Fibroblast of lung (primary cell): ENCODE measurements at regions not wholly inside any gene's neighbourhood (a gene's known extent, or its start where the extent isn't known, plus 50 kb on each side); places are given as distances from the start of the nearest gene placed in this dataset.

ENCODE experiments used
- DNase-seq, 2 donors: peaks; one replicate each; pipeline versions ENCODE4 v3.0.0 to v3.0.0-alpha.2; 2010; ENCODE audit warnings: low read depth in 2 of 2
- H2AFZ ChIP-seq: 2 replicates; pipeline ENCODE4 v1.5.1; 2012; ENCODE audit warnings: low read length, control low read depth, inconsistent platforms
- H3K27ac ChIP-seq: 2 replicates; pipeline ENCODE4 v1.5.1; 2011; ENCODE audit warnings: low read length, control low read depth; ENCODE audit not compliant: insufficient read depth
- H3K27me3 ChIP-seq: 2 replicates; pipeline ENCODE4 v1.5.1; 2011; ENCODE audit warnings: mild to moderate bottlenecking, low read length; ENCODE audit not compliant: control insufficient read depth, insufficient read depth
- H3K36me3 ChIP-seq: 2 replicates; pipeline ENCODE4 v1.5.1; 2011; ENCODE audit warnings: low read length; ENCODE audit not compliant: control insufficient read depth, insufficient read depth
- H3K4me1 ChIP-seq: 2 replicates; pipeline ENCODE4 v1.5.1; 2011; ENCODE audit warnings: low read length; ENCODE audit not compliant: control insufficient read depth, insufficient read depth; ENCODE audit errors: extremely low read depth
- H3K4me2 ChIP-seq: 2 replicates; pipeline ENCODE4 v1.5.1; 2011; ENCODE audit warnings: low read length, control low read depth; ENCODE audit not compliant: insufficient read depth; ENCODE audit errors: extremely low read depth
- H3K4me3 ChIP-seq, 4 experiments: fragments of 200-600 bp in 1 of 4; sonication (generic) in 1 of 4; replicated peaks in 1 of 4; 2 replicates each; pipeline ENCODE4 v1.5.1; 2011 to 2016; ENCODE audit warnings: low read length in 4 of 4, low read depth in 3 of 4, mild to moderate bottlenecking in 3 of 4, control low read depth in 2 of 4, inconsistent platforms in 1 of 4, mixed read lengths in 1 of 4; ENCODE audit not compliant: insufficient read depth in 1 of 4; ENCODE audit errors: control extremely low read depth in 1 of 4
- H3K79me2 ChIP-seq: 2 replicates; pipeline ENCODE4 v1.5.1; 2012; ENCODE audit warnings: mild to moderate bottlenecking, low read length, inconsistent platforms; ENCODE audit not compliant: control insufficient read depth, insufficient read depth
- H3K9ac ChIP-seq: 2 replicates; pipeline ENCODE4 v1.5.1; 2011; ENCODE audit warnings: mild to moderate bottlenecking, low read length, control low read depth; ENCODE audit not compliant: insufficient read depth
- H3K9me3 ChIP-seq: 2 replicates; pipeline ENCODE4 v1.5.1; 2012; ENCODE audit warnings: low read depth, low read length; ENCODE audit not compliant: control insufficient read depth, insufficient read depth
- H4K20me1 ChIP-seq: 2 replicates; pipeline ENCODE4 v1.5.1; 2011; ENCODE audit warnings: low read length; ENCODE audit not compliant: control insufficient read depth, insufficient read depth; ENCODE audit errors: extremely low read depth
- EZH2 ChIP-seq: IDR thresholded peaks from 2 replicates; pipeline ENCODE4 v1.5.1; 2012; ENCODE audit warnings: low read length, control low read depth, mild to moderate bottlenecking; ENCODE audit errors: missing control alignments
- TF ChIP-seq, protein P1 (sequence below), 2 donors: IDR thresholded peaks in 1 of 2; conservative IDR thresholded peaks in 1 of 2; 1 replicate in 1 of 2; 2 replicates in 1 of 2; pipeline ENCODE4 v1.5.1; 2011 to 2012; ENCODE audit warnings: low read length in 2 of 2, control low read depth in 1 of 2, inconsistent platforms in 1 of 2, low read depth in 1 of 2, mild to moderate bottlenecking in 1 of 2

DNA sequence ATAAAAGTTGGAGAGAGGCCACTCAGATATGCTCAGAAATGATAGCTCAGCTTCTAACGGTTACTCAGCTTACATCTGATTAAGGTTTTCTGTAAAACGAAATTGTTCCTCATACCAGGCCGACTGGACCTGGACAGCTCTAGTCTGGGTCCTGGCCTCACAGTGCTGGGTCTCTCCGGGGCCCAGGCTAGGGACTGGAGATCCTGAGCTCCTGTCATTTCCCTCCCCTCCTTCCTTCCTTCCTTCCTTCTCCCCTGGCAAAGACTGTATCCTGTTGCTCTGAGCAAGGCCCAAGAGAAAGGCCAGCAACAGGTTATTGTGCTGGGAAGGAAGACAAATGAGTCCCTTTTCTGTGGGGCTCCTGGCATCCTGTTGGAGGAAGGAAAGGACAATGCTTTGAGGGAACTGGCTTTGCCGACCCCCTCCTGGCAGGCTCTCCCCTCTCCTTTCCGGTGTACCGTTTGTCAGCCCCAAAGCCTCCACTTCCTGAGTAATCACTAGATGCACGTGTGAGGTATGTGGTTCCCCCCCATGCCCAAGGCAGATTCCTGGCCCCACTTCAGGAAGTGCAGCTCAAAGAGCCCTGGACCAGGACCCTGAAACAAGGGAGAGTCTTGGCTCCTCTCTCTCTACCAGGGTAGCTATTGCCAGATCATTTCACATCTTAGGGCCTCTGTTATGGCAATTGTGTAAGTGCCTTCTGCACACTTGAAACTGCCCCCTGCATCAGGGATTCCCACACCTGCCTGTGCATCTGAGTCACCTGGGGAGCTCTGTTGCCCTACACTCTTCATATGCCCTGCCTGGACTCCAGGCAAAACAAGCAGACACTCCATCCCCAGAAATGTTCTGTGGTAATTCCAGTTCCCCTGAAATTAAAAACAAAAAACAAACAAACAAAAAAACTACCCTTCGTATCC is 212.7 kb upstream of the FGGY start:
- no peak for TF ChIP-seq EZH2
- TF ChIP-seq, protein P1, sequence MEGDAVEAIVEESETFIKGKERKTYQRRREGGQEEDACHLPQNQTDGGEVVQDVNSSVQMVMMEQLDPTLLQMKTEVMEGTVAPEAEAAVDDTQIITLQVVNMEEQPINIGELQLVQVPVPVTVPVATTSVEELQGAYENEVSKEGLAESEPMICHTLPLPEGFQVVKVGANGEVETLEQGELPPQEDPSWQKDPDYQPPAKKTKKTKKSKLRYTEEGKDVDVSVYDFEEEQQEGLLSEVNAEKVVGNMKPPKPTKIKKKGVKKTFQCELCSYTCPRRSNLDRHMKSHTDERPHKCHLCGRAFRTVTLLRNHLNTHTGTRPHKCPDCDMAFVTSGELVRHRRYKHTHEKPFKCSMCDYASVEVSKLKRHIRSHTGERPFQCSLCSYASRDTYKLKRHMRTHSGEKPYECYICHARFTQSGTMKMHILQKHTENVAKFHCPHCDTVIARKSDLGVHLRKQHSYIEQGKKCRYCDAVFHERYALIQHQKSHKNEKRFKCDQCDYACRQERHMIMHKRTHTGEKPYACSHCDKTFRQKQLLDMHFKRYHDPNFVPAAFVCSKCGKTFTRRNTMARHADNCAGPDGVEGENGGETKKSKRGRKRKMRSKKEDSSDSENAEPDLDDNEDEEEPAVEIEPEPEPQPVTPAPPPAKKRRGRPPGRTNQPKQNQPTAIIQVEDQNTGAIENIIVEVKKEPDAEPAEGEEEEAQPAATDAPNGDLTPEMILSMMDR (conservative IDR thresholded peaks at IDR 0.05 in 1 of 2, IDR thresholded peaks at IDR 0.05 in 1 of 2; ENCODE audit: low read depth in 1 of 2, low read length in 2 of 2): no peak
- Histone ChIP-seq H3K4me2 (no peak overlapping the region), H3K9ac (no peak overlapping the region), H3K79me2 (no peaks in the 10 kb centered on the region), H2AFZ (peak overlapping the region; percentile 73), H3K27me3 (no peaks in the 10 kb centered on the region), H3K27ac (no peak overlapping the region), H3K4me3 (no peak overlapping the region), H4K20me1 (no peaks in the 10 kb centered on the region), H3K9me3 (no peaks in the 10 kb centered on the region), H3K4me1 (peaks cover 4% of the 10 kb centered on the region), H3K36me3 (no peaks in the 10 kb centered on the region)
- peak in 1 of 2 donors; percentile 70 for DNase-seq

DNA sequence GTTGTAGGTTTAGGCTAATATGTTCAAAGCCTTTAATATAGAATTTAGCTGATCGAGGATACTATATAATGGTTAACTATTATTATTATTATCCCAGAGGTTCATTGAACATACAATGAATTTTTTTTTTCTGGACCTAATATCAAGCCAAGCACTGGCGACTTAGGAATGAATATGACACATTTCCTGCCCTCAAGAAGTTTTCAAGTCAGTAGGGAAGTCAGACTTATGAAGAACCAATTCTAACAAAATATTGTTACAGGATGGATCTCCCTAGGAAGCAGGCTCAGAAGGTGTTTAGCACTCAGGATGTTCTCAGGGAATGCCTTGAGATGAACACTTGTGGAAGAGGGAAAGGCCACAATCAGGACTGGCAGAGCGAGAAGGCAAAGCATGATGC is 211.8 kb upstream of the FGGY start:
- TF ChIP-seq EZH2: no peak
- TF ChIP-seq, protein P1 (conservative IDR thresholded peaks at IDR 0.05 in 1 of 2, IDR thresholded peaks at IDR 0.05 in 1 of 2; ENCODE audit: low read depth in 1 of 2, low read length in 2 of 2): no peak
- no peaks in the 10 kb centered on the region for H3K79me2 ChIP-seq
- H3K36me3 ChIP-seq: no peaks in the 10 kb centered on the region
- H3K9ac ChIP-seq: no peak overlapping the region
- H2AFZ ChIP-seq: no peak overlapping the region
- H3K4me2 ChIP-seq: no peak overlapping the region
- H3K4me1 ChIP-seq: no peaks in the 10 kb centered on the region
- no peaks in the 10 kb centered on the region for H4K20me1 ChIP-seq
- no peaks in the 10 kb centered on the region for H3K27me3 ChIP-seq
- no peaks in the 10 kb centered on the region for H3K9me3 ChIP-seq
- no peak overlapping the region for H3K27ac ChIP-seq
- no peak overlapping the region for H3K4me3 ChIP-seq
- no peak for DNase-seq

DNA sequence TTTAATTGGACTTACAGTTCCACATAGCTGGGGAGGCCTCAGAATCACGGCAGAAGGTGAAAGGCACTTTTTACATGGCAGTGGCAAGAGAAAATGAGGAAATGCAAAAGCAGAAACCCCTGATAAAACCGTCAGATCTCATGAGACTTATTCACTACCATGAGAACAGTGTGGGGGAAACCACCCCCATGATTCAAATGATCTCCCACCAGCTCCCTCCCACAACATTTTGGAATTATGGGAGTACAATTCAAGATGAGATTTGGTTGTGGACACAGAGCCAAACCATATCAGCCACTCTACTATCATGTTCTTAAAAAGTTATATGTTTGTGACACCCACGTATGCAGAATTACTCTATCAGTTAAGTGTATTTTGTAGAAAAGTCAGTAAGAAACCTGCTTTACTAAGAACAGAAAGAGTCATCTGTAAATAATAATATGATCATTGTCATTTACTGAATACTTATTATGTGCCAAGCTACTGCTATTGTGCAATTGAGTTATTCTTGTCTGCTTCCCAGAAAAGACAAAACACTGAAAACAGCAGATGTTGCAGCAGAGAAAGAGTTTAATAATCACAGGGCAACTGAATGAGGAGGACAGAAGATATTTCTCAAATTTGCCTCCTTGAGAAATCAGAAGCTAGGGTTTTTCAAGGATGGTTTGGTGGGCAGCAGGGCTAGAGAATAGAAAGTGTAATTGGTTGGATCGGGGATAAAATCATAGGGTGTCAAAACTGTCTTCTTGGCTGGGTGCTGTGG is 207.7 kb upstream of the FGGY start:
- peak in 1 of 2 donors; percentile 37 for DNase-seq
- Histone ChIP-seq H3K27ac (no peak overlapping the region), H3K27me3 (no peaks in the 10 kb centered on the region), H4K20me1 (no peaks in the 10 kb centered on the region), H3K9me3 (no peaks in the 10 kb centered on the region), H3K36me3 (no peaks in the 10 kb centered on the region), H2AFZ (no peak overlapping the region), H3K79me2 (no peaks in the 10 kb centered on the region), H3K9ac (no peak overlapping the region), H3K4me2 (no peak overlapping the region), H3K4me1 (no peaks in the 10 kb centered on the region), H3K4me3 (no peak overlapping the region)
- TF ChIP-seq, protein P1 (conservative IDR thresholded peaks at IDR 0.05 in 1 of 2, IDR thresholded peaks at IDR 0.05 in 1 of 2; ENCODE audit: low read depth in 1 of 2, low read length in 2 of 2): no peak
- TF ChIP-seq EZH2: no peak
